Mesenchymal stem cell (in vitro differentiated cells and primary cell): ENCODE measurements at regions not wholly inside any gene's neighbourhood (a gene's known extent, or its start where the extent isn't known, plus 50 kb on each side); places are given as distances from the start of the nearest gene placed in this dataset.
A peak's percentile ranks its signal among the peaks of the same experiment; 100 is the strongest.

Experiments
- DNase-seq: peaks from one replicate; pipeline ENCODE4 v3.0.0-alpha.2; 2013
- H2AFZ ChIP-seq: one replicate; pipeline ENCODE4 v1.6.1; 2013; ENCODE audit warnings: low read depth, mild to moderate bottlenecking, control low read depth, inconsistent platforms, low read length, moderate library complexity
- H2AK5ac ChIP-seq: 2 replicates; pipeline ENCODE4 v1.6.1; 2013; ENCODE audit warnings: low read length, moderate library complexity, mild to moderate bottlenecking, inconsistent platforms; ENCODE audit not compliant: severe bottlenecking
- H2BK120ac ChIP-seq: one replicate; pipeline ENCODE4 v1.6.1; 2013; ENCODE audit warnings: low read depth, mild to moderate bottlenecking, inconsistent platforms, low read length, moderate library complexity
- H2BK12ac ChIP-seq, 2 experiments: one replicate each; pipeline ENCODE4 v1.6.1; 2013; ENCODE audit warnings: inconsistent platforms in 2 of 2, low read length in 2 of 2, mild to moderate bottlenecking in 2 of 2, moderate library complexity in 2 of 2, control low read depth in 1 of 2
- H2BK15ac ChIP-seq: one replicate; pipeline ENCODE4 v1.6.1; 2013; ENCODE audit warnings: mild to moderate bottlenecking, low read depth, inconsistent platforms; ENCODE audit not compliant: poor library complexity, severe bottlenecking
- H2BK5ac ChIP-seq: 2 replicates; pipeline ENCODE4 v1.6.1; 2013; ENCODE audit warnings: low read depth, mild to moderate bottlenecking, low read length, control low read depth, inconsistent platforms; ENCODE audit not compliant: poor library complexity, severe bottlenecking
- H3K14ac ChIP-seq, 2 experiments: one replicate each; pipeline ENCODE4 v1.6.1; 2013; ENCODE audit warnings: inconsistent platforms in 2 of 2, low read length in 2 of 2, control low read depth in 1 of 2, mild to moderate bottlenecking in 1 of 2, moderate library complexity in 1 of 2
- H3K18ac ChIP-seq, 2 experiments: one replicate each; pipeline ENCODE4 v1.6.1; 2013; ENCODE audit warnings: inconsistent platforms in 2 of 2, low read length in 2 of 2, control low read depth in 1 of 2, low read depth in 1 of 2, mild to moderate bottlenecking in 1 of 2
- H3K23ac ChIP-seq, 2 experiments: one replicate each; pipeline ENCODE4 v1.6.1; 2013; ENCODE audit warnings: inconsistent platforms in 2 of 2, low read length in 2 of 2, mild to moderate bottlenecking in 2 of 2, moderate library complexity in 2 of 2, control low read depth in 1 of 2
- H3K27ac ChIP-seq: 2 replicates; pipeline ENCODE4 v1.5.1; 2013; ENCODE audit warnings: mild to moderate bottlenecking, moderate library complexity, low read length, control low read depth, inconsistent platforms; ENCODE audit not compliant: poor library complexity, severe bottlenecking
- H3K27me3 ChIP-seq, 2 experiments: 2 replicates each; pipeline versions ENCODE4 v1.6.1 to v1.7.0; 2013; ENCODE audit warnings: low read length in 2 of 2, mild to moderate bottlenecking in 2 of 2, moderate library complexity in 2 of 2, control low read depth in 1 of 2, inconsistent platforms in 1 of 2; ENCODE audit not compliant: control insufficient read depth in 1 of 2, insufficient read depth in 1 of 2
- H3K36me3 ChIP-seq, 2 experiments: 2 replicates each; pipeline versions ENCODE4 v1.6.1 to v1.7.0; 2013; ENCODE audit warnings: low read length in 2 of 2, control low read depth in 1 of 2, inconsistent platforms in 1 of 2, low read depth in 1 of 2, mild to moderate bottlenecking in 1 of 2; ENCODE audit not compliant: insufficient read depth in 2 of 2, control insufficient read depth in 1 of 2
- H3K4ac ChIP-seq, 2 experiments: one replicate each; pipeline ENCODE4 v1.6.1; 2013; ENCODE audit warnings: inconsistent platforms in 2 of 2, low read length in 2 of 2, mild to moderate bottlenecking in 2 of 2, moderate library complexity in 2 of 2, control low read depth in 1 of 2, low read depth in 1 of 2
- H3K4me1 ChIP-seq: 2 replicates; pipeline ENCODE4 v1.6.1; 2013; ENCODE audit warnings: low read depth, low read length, control low read depth; ENCODE audit not compliant: control insufficient read depth, insufficient read depth
- H3K4me2 ChIP-seq: 2 replicates; pipeline ENCODE4 v1.6.1; 2013; ENCODE audit warnings: low read length, mild to moderate bottlenecking, inconsistent platforms; ENCODE audit not compliant: poor library complexity, severe bottlenecking
- H3K4me3 ChIP-seq, 2 experiments: 2 replicates each; pipeline versions ENCODE4 v1.5.1 to v1.7.0; 2013; ENCODE audit warnings: low read length in 2 of 2, mild to moderate bottlenecking in 2 of 2, control low read depth in 1 of 2, low read depth in 1 of 2; ENCODE audit not compliant: insufficient read depth in 1 of 2
- H3K79me1 ChIP-seq: replicated peaks from 2 replicates; pipeline ENCODE4 v1.6.1; 2013; ENCODE audit warnings: mild to moderate bottlenecking, control low read depth, low read length, inconsistent platforms; ENCODE audit not compliant: poor library complexity, severe bottlenecking
- H3K9ac ChIP-seq: 2 replicates; pipeline ENCODE4 v1.7.0; 2013; ENCODE audit warnings: mild to moderate bottlenecking, low read length, moderate library complexity
- H3K9me3 ChIP-seq: 2 replicates; pipeline ENCODE4 v1.7.0; 2013; ENCODE audit warnings: mild to moderate bottlenecking, low read length; ENCODE audit not compliant: control insufficient read depth
- H4K8ac ChIP-seq: one replicate; pipeline ENCODE4 v1.6.1; 2013; ENCODE audit warnings: inconsistent platforms, mild to moderate bottlenecking, low read length, moderate library complexity
- H4K91ac ChIP-seq: one replicate; pipeline ENCODE4 v1.6.1; 2013; ENCODE audit warnings: mild to moderate bottlenecking, low read length, inconsistent platforms
- WGBS: methylation state at CpG from one replicate; pipeline ENCODE4 v1.1.7; 2013; ENCODE audit warnings: mixed read lengths; 5-methylcytosine and 5-hydroxymethylcytosine counted together

DNA sequence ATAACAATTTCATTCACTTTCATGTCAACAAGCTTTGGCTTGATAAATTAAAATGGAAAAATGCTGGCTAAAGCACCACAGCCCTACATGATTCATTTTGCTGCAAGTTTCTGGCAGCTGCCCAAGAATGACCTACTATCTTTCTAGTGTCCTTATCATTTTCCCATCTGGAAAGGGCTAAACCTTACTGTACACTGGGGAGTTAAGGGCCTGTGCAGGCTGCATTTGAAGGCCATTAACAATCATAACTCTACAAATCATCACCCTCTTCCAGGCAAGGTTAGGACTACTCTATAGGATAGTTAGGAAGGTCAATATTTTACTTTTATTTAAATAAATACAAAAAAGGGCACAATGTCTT lies 579.7 kb upstream of the ZNF608 start:
- Histone ChIP-seq H2BK12ac (no peak overlapping the region), H3K4me1 (no peaks in the 10 kb centered on the region), H4K8ac (no peak overlapping the region), H3K14ac (no peak overlapping the region), H4K91ac (no peak overlapping the region), H2BK120ac (no peak overlapping the region), H3K18ac (no peak overlapping the region), H3K27me3 (no peaks in the 10 kb centered on the region), H3K23ac (no peak overlapping the region), H2AFZ (no peak overlapping the region), H3K36me3 (no peaks in the 10 kb centered on the region), H3K4ac (no peak overlapping the region), H2BK15ac (no peak overlapping the region), H3K79me1 (no peaks in the 10 kb centered on the region), H3K27ac (no peak overlapping the region), H3K9me3 (no peaks in the 10 kb centered on the region), H3K4me3 (no peak overlapping the region), H2BK5ac (no peak overlapping the region), H3K4me2 (no peak overlapping the region), H2AK5ac (no peak overlapping the region), H3K9ac (no peak overlapping the region)
- DNase-seq = peak; percentile 82

DNA sequence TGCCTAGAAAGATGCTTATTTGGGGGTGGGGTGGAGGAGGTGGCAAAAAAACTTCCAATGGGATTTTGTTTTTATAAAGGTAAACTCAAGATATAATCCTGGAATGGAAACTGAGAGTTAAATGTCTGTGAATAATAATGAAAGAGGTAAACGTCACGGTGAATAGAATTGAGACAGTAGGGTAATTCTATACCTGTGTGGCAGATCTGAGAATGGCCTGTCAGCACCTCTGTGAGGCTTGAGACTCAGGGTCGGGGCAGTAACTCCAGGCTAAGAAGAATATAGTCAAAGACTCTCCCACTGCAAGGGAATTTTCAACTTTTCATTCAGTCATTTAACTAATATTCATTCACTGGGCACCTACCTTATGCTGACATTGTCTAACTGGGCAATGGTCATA lies 581.2 kb upstream of the ZNF608 start:
- no peaks in the 10 kb centered on the region for H3K27me3 ChIP-seq
- no peak overlapping the region for H2AK5ac ChIP-seq
- no peak overlapping the region for H2BK5ac ChIP-seq
- no peak overlapping the region for H3K18ac ChIP-seq
- no peaks in the 10 kb centered on the region for H3K9me3 ChIP-seq
- H3K9ac ChIP-seq = no peak overlapping the region
- no peak overlapping the region for H2BK120ac ChIP-seq
- no peak overlapping the region for H3K27ac ChIP-seq
- H4K91ac ChIP-seq = no peak overlapping the region
- H2AFZ ChIP-seq = no peak overlapping the region
- H3K79me1 ChIP-seq = no peaks in the 10 kb centered on the region
- WGBS = 96% methylated on average over 3 of the region's 3 CpGs
- no peak for DNase-seq
- H3K4me2 ChIP-seq = no peak overlapping the region
- no peaks in the 10 kb centered on the region for H3K4me1 ChIP-seq
- no peak overlapping the region for H4K8ac ChIP-seq
- H3K4me3 ChIP-seq = no peak overlapping the region
- H3K23ac ChIP-seq = no peak overlapping the region
- H3K4ac ChIP-seq = no peak overlapping the region
- no peak overlapping the region for H2BK12ac ChIP-seq
- no peak overlapping the region for H3K14ac ChIP-seq
- no peak overlapping the region for H2BK15ac ChIP-seq
- no peaks in the 10 kb centered on the region for H3K36me3 ChIP-seq

DNA sequence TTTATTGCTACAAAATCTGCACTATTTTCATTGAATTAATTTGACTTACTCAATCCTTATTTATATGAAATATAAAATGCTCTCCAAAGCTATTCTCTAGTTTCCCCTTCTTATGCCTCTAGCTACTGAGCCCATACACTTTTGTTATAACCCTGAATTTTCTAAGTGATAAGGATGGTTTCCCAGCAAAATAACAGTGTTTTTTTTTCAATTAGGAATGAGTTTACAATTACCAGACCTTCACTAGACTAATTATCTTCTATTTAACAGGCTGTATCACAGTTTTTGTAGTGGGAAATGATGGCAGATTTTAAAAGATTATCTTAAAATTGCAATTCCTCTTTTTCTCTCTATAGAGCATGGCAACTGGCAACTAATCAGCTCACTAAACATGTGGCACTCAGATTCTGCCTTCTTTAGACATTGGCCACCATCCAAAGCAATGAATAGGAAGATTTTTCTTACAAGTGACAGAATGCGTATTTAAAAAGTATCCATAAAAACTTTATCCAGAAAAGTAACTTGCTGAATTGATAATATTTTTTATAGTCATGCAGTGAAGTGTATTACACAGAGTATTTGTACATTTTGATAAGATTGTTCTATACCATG lies 585.7 kb upstream of the ZNF608 start:
- Histone ChIP-seq H3K9ac (no peak overlapping the region), H2BK12ac (no peak overlapping the region), H3K14ac (no peak overlapping the region), H3K4me1 (no peaks in the 10 kb centered on the region), H3K4me3 (no peak overlapping the region), H3K36me3 (no peaks in the 10 kb centered on the region), H2BK15ac (no peak overlapping the region), H3K23ac (no peak overlapping the region), H3K4me2 (no peak overlapping the region), H3K9me3 (no peaks in the 10 kb centered on the region), H3K27me3 (no peaks in the 10 kb centered on the region), H4K91ac (no peak overlapping the region), H2AK5ac (no peak overlapping the region), H3K4ac (no peak overlapping the region), H3K27ac (no peak overlapping the region), H3K79me1 (no peaks in the 10 kb centered on the region), H3K18ac (no peak overlapping the region), H2BK5ac (no peak overlapping the region), H2AFZ (no peak overlapping the region), H4K8ac (no peak overlapping the region), H2BK120ac (no peak overlapping the region)
- whole genome bisulfite sequencing = no CpG with 5 or more reads among the region's 1 CpG
- DNase-seq = no peak

DNA sequence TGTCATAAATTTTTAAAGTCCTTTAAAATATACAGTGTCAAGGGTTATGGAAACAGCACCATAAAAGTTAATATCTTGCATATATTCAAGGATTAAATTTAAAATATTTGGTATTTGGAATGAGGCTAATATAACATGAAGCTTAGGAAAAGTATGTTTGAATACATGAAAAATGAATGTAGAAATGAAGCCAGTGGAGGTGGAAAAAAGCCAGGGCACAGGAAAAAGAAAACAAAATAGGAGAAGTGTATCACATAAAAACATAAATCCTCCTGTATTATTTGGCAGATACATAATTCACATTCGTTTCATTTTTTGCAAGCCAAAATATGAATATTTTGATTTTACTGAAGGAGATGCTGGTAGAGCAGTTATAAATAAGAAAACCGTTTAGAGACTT lies 587.0 kb upstream of the ZNF608 start:
- H3K14ac ChIP-seq = no peak overlapping the region
- no peak for DNase-seq
- no peak overlapping the region for H2BK5ac ChIP-seq
- no peak overlapping the region for H3K4me2 ChIP-seq
- no peak overlapping the region for H4K91ac ChIP-seq
- H3K27me3 ChIP-seq = no peaks in the 10 kb centered on the region
- no peak overlapping the region for H3K9ac ChIP-seq
- H3K23ac ChIP-seq = no peak overlapping the region
- H3K18ac ChIP-seq = no peak overlapping the region
- H3K27ac ChIP-seq = no peak overlapping the region
- no peak overlapping the region for H2BK15ac ChIP-seq
- no peaks in the 10 kb centered on the region for H3K36me3 ChIP-seq
- no peaks in the 10 kb centered on the region for H3K9me3 ChIP-seq
- no peak overlapping the region for H2AK5ac ChIP-seq
- H3K4ac ChIP-seq = no peak overlapping the region
- H3K79me1 ChIP-seq = no peaks in the 10 kb centered on the region
- H2BK12ac ChIP-seq = no peak overlapping the region
- no peak overlapping the region for H2BK120ac ChIP-seq
- H2AFZ ChIP-seq = no peak overlapping the region
- H3K4me3 ChIP-seq = no peak overlapping the region
- H3K4me1 ChIP-seq = no peaks in the 10 kb centered on the region
- 83% methylated on average over 1 of the region's 2 CpGs for whole genome bisulfite sequencing
- no peak overlapping the region for H4K8ac ChIP-seq
